AG09319 (cell line): ENCODE measurements at regions not wholly inside any gene's neighbourhood (a gene's known extent, or its start where the extent isn't known, plus 50 kb on each side); places are given as distances from the start of the nearest gene placed in this dataset.

Experiments used
- DNase-seq: peaks from one replicate; pipeline ENCODE4 v3.0.0-alpha.2; 2010; ENCODE audit warnings: low read depth; ENCODE audit errors: extremely low read depth
- TF ChIP-seq, protein P1 (sequence below): IDR thresholded peaks from 2 replicates; pipeline ENCODE4 v1.5.1; 2011; ENCODE audit warnings: low read depth, mild to moderate bottlenecking, inconsistent platforms, low read length, moderate library complexity

DNA sequence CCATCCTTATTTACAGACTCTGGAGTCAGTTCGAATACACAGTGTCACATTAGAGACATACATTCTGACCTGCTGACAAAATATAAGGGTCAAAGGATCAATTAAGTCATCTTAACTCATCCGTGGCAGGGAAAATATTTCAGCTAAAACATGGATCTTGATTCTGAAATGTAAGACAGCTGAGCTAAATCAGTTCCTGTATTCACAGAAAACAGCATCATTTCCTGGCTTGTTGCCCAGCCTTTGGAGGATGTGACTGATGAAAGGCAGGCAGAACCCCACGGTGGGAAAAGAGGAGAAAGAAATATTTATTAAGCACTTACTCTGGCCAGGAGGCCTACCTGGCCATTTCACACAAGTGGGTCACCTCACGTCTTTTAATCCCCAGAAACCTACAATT is 101.9 kb downstream of the GAS2L3 start:
- DNase-seq: peak; percentile 16
- TF ChIP-seq, protein P1, sequence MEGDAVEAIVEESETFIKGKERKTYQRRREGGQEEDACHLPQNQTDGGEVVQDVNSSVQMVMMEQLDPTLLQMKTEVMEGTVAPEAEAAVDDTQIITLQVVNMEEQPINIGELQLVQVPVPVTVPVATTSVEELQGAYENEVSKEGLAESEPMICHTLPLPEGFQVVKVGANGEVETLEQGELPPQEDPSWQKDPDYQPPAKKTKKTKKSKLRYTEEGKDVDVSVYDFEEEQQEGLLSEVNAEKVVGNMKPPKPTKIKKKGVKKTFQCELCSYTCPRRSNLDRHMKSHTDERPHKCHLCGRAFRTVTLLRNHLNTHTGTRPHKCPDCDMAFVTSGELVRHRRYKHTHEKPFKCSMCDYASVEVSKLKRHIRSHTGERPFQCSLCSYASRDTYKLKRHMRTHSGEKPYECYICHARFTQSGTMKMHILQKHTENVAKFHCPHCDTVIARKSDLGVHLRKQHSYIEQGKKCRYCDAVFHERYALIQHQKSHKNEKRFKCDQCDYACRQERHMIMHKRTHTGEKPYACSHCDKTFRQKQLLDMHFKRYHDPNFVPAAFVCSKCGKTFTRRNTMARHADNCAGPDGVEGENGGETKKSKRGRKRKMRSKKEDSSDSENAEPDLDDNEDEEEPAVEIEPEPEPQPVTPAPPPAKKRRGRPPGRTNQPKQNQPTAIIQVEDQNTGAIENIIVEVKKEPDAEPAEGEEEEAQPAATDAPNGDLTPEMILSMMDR: no peak

DNA sequence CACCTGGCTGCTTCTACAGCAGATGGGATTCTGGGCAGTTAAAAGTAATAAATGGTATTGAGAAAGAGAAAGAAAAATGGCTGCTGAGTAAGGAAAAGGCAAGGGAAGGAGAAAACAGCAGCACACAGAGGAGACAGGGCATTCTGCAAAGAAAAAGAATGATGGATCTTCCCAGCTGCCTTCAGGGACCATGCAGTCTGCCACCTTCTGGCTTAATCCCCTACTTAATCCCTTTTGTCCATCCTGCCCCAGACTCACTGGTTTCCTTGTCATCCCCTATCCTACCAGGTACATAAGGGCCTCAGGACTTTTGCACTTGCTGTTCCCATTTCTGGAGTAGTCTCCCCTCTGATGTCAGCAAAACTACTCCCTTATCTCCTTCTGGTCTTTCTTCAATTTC is 107.6 kb downstream of the GAS2L3 start:
- DNase-seq: no peak
- TF ChIP-seq, protein P1: no peak

DNA sequence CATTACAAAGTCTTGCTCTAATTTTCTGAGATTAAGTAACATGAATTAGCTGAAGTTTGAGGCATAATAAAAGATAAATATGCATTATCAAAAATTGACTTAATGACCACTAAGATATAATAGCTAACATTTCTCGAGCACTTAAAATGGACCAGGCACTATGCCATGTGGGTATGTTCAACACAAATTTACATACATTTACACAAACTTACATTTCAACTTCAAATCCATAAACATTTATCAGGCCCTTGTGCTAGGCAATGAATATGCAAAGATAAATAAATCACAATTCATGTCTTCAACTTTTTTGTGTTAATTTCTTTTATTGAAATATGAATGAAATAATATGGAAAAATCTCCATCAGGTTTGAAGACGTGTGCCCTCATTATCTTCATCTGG is 108.7 kb downstream of the GAS2L3 start:
- TF ChIP-seq, protein P1: no peak
- no peak for DNase-seq

DNA sequence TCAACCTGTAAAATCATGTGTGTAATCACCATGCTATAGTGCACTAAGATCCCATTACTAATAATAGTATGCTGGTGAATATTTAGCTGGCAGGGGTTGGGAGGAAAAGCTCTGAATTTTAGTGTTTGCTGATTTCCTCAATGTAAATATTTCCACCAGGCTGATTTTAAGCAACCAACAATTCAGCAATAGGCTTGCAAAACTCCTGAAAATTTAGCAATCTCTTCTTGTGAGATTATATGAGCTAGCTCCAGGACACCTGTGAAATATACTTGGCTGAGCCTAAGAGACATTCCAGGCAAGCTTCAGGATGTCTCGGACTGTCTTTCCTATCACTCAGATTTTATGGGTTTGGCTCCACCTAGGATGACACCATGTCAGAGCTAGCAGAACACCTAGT is 106.9 kb upstream of the ANO4 start:
- DNase-seq: no peak
- TF ChIP-seq, protein P1: no peak

DNA sequence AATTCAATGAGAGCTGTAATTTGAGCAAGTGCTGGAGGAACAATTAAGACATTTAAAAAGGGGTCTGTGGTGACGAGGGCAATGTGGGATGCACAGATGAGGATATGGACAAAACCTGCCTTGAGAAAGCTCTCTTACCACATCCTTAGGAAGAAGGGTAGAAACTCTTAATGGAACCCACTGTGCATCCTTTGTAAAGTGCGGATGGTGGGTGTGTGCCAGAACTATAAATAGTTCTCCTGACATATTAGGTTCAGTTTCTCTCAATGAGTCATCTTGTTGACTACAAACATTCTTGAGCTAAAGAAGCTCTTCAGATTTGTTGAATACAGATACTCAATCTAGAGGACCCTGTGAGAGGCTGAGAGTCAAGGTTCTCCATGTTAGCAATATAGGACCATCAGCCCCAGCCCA is 106.1 kb upstream of the ANO4 start:
- TF ChIP-seq, protein P1: no peak
- DNase-seq: no peak

DNA sequence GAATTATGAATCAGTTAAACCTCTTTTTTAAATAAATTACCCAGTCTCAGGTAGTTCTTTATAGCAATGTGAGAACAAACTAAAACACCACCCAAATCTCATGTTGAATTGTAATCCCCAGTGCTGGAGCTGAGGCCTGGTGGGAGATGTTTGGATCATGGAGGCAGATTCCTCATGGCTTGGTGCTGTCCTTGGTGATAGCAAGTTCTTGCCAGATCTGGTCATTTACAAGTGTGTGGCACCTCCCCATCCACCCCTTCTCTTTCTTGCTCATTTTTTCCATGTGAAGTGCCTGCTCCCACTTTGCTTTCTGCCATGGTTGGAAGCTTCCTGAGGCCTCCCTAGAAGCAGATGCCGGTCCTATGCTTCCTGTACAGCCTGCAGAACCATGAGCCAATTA is 102.1 kb upstream of the ANO4 start:
- no peak for DNase-seq
- TF ChIP-seq, protein P1: no peak

DNA sequence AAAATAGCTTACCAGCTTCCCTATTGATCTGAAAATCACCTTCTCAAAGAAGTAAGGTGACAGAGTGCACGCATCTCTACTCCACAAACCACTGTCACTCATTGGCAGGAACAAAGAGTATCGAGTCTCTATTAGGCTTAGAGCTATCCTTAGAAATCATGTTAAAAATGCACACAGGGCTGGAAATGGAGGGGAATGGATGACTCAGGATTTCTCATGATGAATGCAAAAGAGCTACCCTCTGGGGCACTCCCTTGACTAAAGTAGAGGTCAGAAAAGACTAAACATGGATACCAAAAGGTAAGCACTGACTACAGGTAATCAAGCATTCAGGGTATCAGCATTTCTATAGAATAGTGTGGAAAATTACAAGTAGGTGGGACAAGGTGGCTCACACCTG is 96.1 kb upstream of the ANO4 start:
- DNase-seq: no peak
- TF ChIP-seq, protein P1: no peak
